ENCODE measurements at regions not wholly inside any gene's neighbourhood (a gene's known extent, or its start where the extent isn't known, plus 50 kb on each side); places are given as distances from the start of the nearest gene placed in this dataset.

DNA sequence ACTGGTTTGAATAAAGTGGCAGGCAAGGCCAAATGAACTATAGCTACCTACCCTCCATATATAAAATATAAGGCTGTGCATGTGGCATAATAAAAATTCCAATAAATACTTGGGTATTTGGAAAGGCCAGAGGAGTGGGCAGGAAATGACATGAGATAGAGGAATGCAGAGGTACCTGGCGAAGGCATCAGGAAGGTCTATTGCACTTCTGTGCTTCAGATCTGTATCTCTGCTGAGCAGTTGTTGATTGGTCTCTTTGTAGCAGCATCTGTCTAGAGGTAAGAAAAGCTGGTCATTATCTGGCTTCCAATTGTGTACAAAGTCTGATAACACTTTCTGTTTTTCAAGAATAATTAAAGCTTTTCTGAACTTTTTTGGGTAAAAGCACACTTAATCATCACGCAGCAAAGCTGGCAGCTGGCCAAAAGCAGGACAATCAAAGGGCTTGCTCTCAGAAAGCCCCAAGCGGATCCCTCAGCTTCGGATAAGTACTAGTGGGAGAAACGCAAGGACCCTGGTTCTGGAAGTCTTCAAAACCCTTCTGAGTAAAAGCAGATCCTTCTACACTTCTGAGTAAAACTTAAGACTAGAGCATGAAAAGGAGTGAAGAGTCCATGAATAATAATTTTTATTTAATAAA is 120.1 kb upstream of the TCF21 start:
- Histone ChIP-seq H3K27ac (no peak overlapping the region), H3K4me1 (peaks cover 0 to 15% (median 2%) of the 10 kb centered on the region in 4 donors), H3K9me3 (no peaks in the 10 kb centered on the region), H3K36me3 (no peaks in the 10 kb centered on the region), H3K27me3 (no peaks in the 10 kb centered on the region), H3K4me3 (no peak overlapping the region)
- DNase-seq (ENCODE audit: low spot score in 2 of 2), result no peak
- WGBS, 2 donors, result 45 to 51% methylated on average over 5 of the region's 5 CpGs
- TF ChIP-seq POLR2A (IDR thresholded peaks at IDR 0.05) (no peak), EP300 (IDR thresholded peaks at IDR 0.05) (no peak)
- TF ChIP-seq, protein P1, sequence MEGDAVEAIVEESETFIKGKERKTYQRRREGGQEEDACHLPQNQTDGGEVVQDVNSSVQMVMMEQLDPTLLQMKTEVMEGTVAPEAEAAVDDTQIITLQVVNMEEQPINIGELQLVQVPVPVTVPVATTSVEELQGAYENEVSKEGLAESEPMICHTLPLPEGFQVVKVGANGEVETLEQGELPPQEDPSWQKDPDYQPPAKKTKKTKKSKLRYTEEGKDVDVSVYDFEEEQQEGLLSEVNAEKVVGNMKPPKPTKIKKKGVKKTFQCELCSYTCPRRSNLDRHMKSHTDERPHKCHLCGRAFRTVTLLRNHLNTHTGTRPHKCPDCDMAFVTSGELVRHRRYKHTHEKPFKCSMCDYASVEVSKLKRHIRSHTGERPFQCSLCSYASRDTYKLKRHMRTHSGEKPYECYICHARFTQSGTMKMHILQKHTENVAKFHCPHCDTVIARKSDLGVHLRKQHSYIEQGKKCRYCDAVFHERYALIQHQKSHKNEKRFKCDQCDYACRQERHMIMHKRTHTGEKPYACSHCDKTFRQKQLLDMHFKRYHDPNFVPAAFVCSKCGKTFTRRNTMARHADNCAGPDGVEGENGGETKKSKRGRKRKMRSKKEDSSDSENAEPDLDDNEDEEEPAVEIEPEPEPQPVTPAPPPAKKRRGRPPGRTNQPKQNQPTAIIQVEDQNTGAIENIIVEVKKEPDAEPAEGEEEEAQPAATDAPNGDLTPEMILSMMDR (IDR thresholded peaks at IDR 0.05), result no peak

DNA sequence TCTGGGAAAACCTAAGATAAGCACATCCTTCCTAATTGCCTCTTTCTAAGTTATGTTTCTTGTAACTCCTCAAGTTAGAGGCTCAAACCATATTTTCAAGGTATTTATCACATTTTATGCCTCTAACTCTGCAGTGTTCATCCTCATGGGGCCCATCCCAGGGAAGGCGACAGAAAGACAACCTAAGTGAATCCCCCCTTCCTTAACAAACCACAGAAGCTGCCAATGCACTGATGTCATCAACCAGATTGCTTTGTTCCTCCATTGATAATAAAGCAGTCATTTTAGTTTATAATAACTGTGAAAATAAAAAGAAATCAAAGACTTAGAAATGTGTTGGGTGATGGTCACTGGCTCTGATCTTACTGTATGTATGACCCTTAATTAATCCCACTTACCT is 119.5 kb upstream of the TCF21 start:
- H3K36me3 ChIP-seq, result no peaks in the 10 kb centered on the region
- WGBS, 2 donors, result 39 to 50% methylated on average over 1 of the region's 1 CpG
- no peaks in the 10 kb centered on the region for H3K9me3 ChIP-seq
- TF ChIP-seq POLR2A (IDR thresholded peaks at IDR 0.05) (no peak), EP300 (IDR thresholded peaks at IDR 0.05) (no peak)
- TF ChIP-seq, protein P1 (IDR thresholded peaks at IDR 0.05), result no peak
- H3K4me1 ChIP-seq, result peaks cover 0 to 9% (median 2%) of the 10 kb centered on the region in 4 donors
- no peak for DNase-seq (ENCODE audit: low spot score in 2 of 2)
- no peaks in the 10 kb centered on the region for H3K27me3 ChIP-seq
- H3K4me3 ChIP-seq, result no peak overlapping the region
- H3K27ac ChIP-seq, result no peak overlapping the region

DNA sequence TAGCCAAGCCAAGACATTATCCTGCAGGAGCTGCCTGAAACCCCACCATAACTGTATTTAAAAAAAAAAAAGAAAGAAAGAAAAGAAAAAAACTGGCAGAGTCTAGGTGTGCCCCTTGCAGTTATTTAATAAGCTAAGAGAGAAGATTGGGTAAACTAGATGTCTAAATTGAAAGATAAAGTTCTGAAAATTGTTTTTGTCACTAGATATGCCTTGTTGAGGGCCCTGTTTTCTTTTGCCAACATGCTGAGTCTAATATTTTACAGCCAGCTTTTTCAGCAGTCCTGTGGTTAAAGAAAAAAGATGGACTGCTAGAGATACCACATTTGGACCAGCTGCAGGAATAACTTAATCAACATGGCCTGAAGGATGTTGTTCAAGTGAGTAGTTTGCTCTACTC is 116.3 kb upstream of the TCF21 start:
- Histone ChIP-seq H3K9me3 (no peaks in the 10 kb centered on the region), H3K4me1 (no peaks in the 10 kb centered on the region), H3K36me3 (no peaks in the 10 kb centered on the region), H3K4me3 (no peak overlapping the region), H3K27ac (no peak overlapping the region), H3K27me3 (no peaks in the 10 kb centered on the region)
- no peak for DNase-seq (ENCODE audit: low spot score in 2 of 2)
- TF ChIP-seq EP300 (IDR thresholded peaks at IDR 0.05) (no peak), POLR2A (IDR thresholded peaks at IDR 0.05) (no peak)
- TF ChIP-seq, protein P1 (IDR thresholded peaks at IDR 0.05), result no peak

DNA sequence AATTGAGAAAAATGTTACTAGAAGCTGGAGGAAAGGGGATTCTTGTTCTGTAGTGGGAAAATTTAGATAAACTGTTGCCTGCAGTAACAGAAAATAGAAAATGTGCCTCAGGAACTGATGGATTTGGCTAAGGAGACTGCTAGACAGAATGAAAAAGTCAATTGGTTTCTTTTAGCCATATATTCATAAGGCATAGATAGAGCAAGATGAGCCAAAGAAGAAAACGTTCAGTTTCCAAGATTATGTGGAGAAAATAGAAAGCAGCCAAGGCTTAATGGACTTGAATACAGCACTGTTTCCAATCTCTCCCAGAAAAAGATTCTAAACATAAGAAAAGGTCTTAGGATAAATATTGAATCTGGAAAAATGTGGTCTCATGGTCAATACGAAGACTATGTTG is 115.1 kb upstream of the TCF21 start:
- 68 to 73% methylated on average over 2 of the region's 2 CpGs for WGBS, 2 donors
- TF ChIP-seq POLR2A (IDR thresholded peaks at IDR 0.05), result no peak
- TF ChIP-seq, protein P1 (IDR thresholded peaks at IDR 0.05), result no peak
- TF ChIP-seq EP300 (IDR thresholded peaks at IDR 0.05), result no peak
- H3K27ac ChIP-seq, result no peak overlapping the region

DNA sequence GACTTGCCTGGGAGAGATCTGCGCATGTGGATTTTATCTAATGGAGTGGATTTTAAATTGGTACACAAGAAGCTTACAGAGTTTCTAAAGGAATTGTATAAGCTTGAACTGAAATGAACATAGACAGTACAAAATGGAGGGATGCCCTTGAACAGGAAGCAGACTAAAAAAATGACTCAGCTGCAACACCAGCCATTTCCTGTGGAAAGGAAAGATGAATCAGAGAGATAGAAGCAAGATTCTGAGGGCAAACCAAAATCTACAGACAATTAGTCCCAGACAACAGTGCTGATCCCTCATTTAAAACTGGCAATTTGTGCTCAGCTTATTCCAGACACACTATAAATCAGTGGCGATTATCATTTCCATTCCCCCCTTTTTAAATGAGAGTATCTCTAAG is 114.6 kb upstream of the TCF21 start:
- Histone ChIP-seq H3K4me3 (no peak overlapping the region), H3K27me3 (no peaks in the 10 kb centered on the region), H3K27ac (no peak overlapping the region), H3K9me3 (no peaks in the 10 kb centered on the region), H3K4me1 (peaks cover 0 to 11% (median 0%) of the 10 kb centered on the region in 4 donors), H3K36me3 (no peaks in the 10 kb centered on the region)
- WGBS, 2 donors, result 92 to 93% methylated on average over 2 of the region's 2 CpGs
- TF ChIP-seq EP300 (IDR thresholded peaks at IDR 0.05), result no peak
- DNase-seq (ENCODE audit: low spot score in 2 of 2), result no peak

More for the DNA sequence above, 115.1 kb upstream of the TCF21 start:
- DNase-seq (ENCODE audit: low spot score in 2 of 2), result no peak
- Histone ChIP-seq H3K27me3 (no peaks in the 10 kb centered on the region), H3K9me3 (no peaks in the 10 kb centered on the region), H3K36me3 (no peaks in the 10 kb centered on the region), H3K4me1 (peaks cover 0 to 8% (median 0%) of the 10 kb centered on the region in 4 donors), H3K4me3 (no peak overlapping the region)

All from tibial nerve (tissue), 4 donors.